ENCODE measurements at regions not wholly inside any gene's neighbourhood (a gene's known extent, or its start where the extent isn't known, plus 50 kb on each side); places are given as distances from the start of the nearest gene placed in this dataset.

DNA sequence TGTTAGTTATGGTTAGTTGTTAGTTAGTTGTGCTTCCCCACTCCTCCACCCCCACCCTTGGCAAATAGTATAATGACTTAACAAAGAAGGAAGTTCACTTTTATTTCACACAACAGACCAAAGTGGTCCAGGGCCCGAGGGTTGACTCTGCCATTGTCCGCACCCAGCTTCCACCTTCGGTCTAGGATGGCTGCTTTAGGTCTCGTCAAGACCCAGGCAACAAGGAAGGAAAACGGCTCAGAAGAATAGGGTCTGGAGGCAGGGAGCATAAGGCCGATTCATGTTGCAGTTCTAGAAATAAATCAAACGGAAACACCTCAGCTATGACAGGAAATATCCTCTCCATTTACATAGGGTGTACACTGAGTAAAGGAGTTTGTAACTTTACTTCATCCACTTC, 206.0 kb upstream of the CXCR4 start:
- H3K4me3 ChIP-seq (ENCODE audit: low read depth, low read length), result no peak overlapping the region
- no peaks in the 10 kb centered on the region for H3K36me3 ChIP-seq (ENCODE audit: control insufficient read depth in 2 of 2, insufficient read depth in 1 of 2, low read length in 2 of 2)
- no peaks in the 10 kb centered on the region for H3K9me3 ChIP-seq (ENCODE audit: control insufficient read depth, insufficient read depth, low read depth, low read length)
- ChIA-PET POLR2A (no interaction called here), CTCF (no interaction called here)
- TF ChIP-seq ZNF175 (tag by site-specific recombination; IDR thresholded peaks at IDR 0.05) (no peak), PBX3 (CRISPR knock-in tag; IDR thresholded peaks at IDR 0.05) (no peak)
- H3K27ac ChIP-seq (ENCODE audit: extremely low read depth, low read depth, low read length), result no peak overlapping the region
- H3K4me1 ChIP-seq (ENCODE audit: control insufficient read depth, insufficient read depth, low read length), result peaks cover 7% of the 10 kb centered on the region

DNA sequence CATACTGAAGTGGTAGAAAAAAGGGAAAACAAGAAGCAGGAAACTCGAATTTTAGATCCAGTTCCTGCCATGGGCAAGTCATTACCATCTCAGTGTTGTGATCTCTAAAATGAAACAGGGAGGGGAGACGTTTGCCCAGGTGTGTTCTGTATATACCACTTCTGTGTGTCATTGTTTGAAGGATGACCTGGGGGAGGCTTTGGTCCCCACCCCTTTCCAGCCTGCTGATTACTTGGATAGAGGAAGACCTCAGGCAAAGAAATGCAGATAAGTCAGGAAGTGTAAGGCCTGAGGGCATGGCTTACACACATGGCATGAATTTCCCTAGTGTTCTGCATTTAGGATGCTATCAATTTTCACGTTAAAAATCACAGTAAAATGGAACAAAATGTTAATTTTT, 205.2 kb upstream of the CXCR4 start:
- Histone ChIP-seq H3K27ac (ENCODE audit: extremely low read depth, low read depth, low read length) (no peak overlapping the region), H3K36me3 (ENCODE audit: control insufficient read depth in 2 of 2, insufficient read depth in 1 of 2, low read length in 2 of 2) (no peaks in the 10 kb centered on the region), H3K9me3 (ENCODE audit: control insufficient read depth, insufficient read depth, low read depth, low read length) (no peaks in the 10 kb centered on the region), H3K4me3 (ENCODE audit: low read depth, low read length) (no peak overlapping the region), H3K4me1 (ENCODE audit: control insufficient read depth, insufficient read depth, low read length) (peaks cover 7% of the 10 kb centered on the region)
- POLR2A ChIA-PET, result no interaction called here
- CTCF ChIA-PET, result no interaction called here
- TF ChIP-seq KLF1 (tag by site-specific recombination; IDR thresholded peaks at IDR 0.05) (no peak), ZNF48 (tag by site-specific recombination; IDR thresholded peaks at IDR 0.05) (no peak), ZNF639 (tag by site-specific recombination; IDR thresholded peaks at IDR 0.05) (no peak), ZNF664 (tag by site-specific recombination; IDR thresholded peaks at IDR 0.05) (no peak), ZNF37A (tag by site-specific recombination; IDR thresholded peaks at IDR 0.05) (no peak), ZBTB7A (tag by site-specific recombination; IDR thresholded peaks at IDR 0.05; ENCODE audit: low read depth) (no peak), ZNF791 (tag by site-specific recombination; IDR thresholded peaks at IDR 0.05) (no peak), ZNF138 (tag by site-specific recombination; IDR thresholded peaks at IDR 0.05; ENCODE audit: borderline replicate concordance) (no peak), ZNF555 (tag by site-specific recombination; conservative IDR thresholded peaks at IDR 0.05) (no peak), MYNN (tag by site-specific recombination; IDR thresholded peaks at IDR 0.05; ENCODE audit: borderline replicate concordance) (no peak), ZNF341 (tag by site-specific recombination; IDR thresholded peaks at IDR 0.05; ENCODE audit: low read depth) (no peak), ZNF416 (tag by site-specific recombination; IDR thresholded peaks at IDR 0.05) (no peak), ZBTB44 (tag by site-specific recombination; IDR thresholded peaks at IDR 0.05) (no peak), ZNF776 (tag by site-specific recombination; IDR thresholded peaks at IDR 0.05; ENCODE audit: borderline replicate concordance) (no peak), ZNF350 (tag by site-specific recombination; IDR thresholded peaks at IDR 0.05) (no peak)
- TF ChIP-seq, protein P1, sequence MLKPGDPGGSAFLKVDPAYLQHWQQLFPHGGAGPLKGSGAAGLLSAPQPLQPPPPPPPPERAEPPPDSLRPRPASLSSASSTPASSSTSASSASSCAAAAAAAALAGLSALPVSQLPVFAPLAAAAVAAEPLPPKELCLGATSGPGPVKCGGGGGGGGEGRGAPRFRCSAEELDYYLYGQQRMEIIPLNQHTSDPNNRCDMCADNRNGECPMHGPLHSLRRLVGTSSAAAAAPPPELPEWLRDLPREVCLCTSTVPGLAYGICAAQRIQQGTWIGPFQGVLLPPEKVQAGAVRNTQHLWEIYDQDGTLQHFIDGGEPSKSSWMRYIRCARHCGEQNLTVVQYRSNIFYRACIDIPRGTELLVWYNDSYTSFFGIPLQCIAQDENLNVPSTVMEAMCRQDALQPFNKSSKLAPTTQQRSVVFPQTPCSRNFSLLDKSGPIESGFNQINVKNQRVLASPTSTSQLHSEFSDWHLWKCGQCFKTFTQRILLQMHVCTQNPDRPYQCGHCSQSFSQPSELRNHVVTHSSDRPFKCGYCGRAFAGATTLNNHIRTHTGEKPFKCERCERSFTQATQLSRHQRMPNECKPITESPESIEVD (tag by site-specific recombination; IDR thresholded peaks at IDR 0.05), result no peak
- TF ChIP-seq, protein P2, sequence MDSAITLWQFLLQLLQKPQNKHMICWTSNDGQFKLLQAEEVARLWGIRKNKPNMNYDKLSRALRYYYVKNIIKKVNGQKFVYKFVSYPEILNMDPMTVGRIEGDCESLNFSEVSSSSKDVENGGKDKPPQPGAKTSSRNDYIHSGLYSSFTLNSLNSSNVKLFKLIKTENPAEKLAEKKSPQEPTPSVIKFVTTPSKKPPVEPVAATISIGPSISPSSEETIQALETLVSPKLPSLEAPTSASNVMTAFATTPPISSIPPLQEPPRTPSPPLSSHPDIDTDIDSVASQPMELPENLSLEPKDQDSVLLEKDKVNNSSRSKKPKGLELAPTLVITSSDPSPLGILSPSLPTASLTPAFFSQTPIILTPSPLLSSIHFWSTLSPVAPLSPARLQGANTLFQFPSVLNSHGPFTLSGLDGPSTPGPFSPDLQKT (IDR thresholded peaks at IDR 0.05; ENCODE audit: borderline replicate concordance, low read depth, low read length), result no peak
